ENCODE measurements at regions not wholly inside any gene's neighbourhood (a gene's known extent, or its start where the extent isn't known, plus 50 kb on each side); places are given as distances from the start of the nearest gene placed in this dataset.

GRCh38 chr2:182592691-182593393 lies 123.2 kb upstream of the DNAJC10 start:
- 73% methylated on average over 4 of the region's 4 CpGs for WGBS
- Histone ChIP-seq H3K4me3 (ENCODE audit: low read depth in 1 of 3, low read length in 3 of 3) (no peak overlapping the region), H3K9me3 (ENCODE audit: control insufficient read depth in 4 of 4, low read length in 3 of 4) (no peaks in the 10 kb centered on the region), H3K9ac (ENCODE audit: low read depth in 1 of 2, low read length in 2 of 2) (no peak overlapping the region), H3K36me3 (ENCODE audit: control insufficient read depth in 4 of 4, insufficient read depth in 3 of 4, low read depth in 1 of 4, low read length in 3 of 4) (no peaks in the 10 kb centered on the region), H3K27ac (ENCODE audit: low read depth in 1 of 2, low read length in 2 of 2) (no peak overlapping the region), H3K4me1 (ENCODE audit: control insufficient read depth in 4 of 4, insufficient read depth in 4 of 4, low read length in 3 of 4) (no peaks in the 10 kb centered on the region), H3K27me3 (ENCODE audit: control insufficient read depth in 4 of 4, insufficient read depth in 4 of 4, low read length in 3 of 4) (peaks cover 0 to 5% (median 0%) of the 10 kb centered on the region in 4 donors)
- no peak for DNase-seq (ENCODE audit: low spot score)
- TF ChIP-seq HNF4G (IDR thresholded peaks at IDR 0.05) (no peak), RAD21 (IDR thresholded peaks at IDR 0.05) (no peak), MAX (IDR thresholded peaks at IDR 0.05) (no peak), RXRA (IDR thresholded peaks at IDR 0.05) (no peak), YY1 (IDR thresholded peaks at IDR 0.05) (no peak), JUND (IDR thresholded peaks at IDR 0.05) (no peak), FOXA2 (IDR thresholded peaks at IDR 0.05) (no peak), TAF1 (conservative IDR thresholded peaks at IDR 0.05) (no peak), GABPA (IDR thresholded peaks at IDR 0.05 in 1 of 2, conservative IDR thresholded peaks at IDR 0.05 in 1 of 2) (no peak), REST (IDR thresholded peaks at IDR 0.05) (no peak), ZBTB33 (IDR thresholded peaks at IDR 0.05) (no peak), EGR1 (IDR thresholded peaks at IDR 0.05; ENCODE audit: low read depth in 2 of 2) (no peak), CTCF (IDR thresholded peaks at IDR 0.05; ENCODE audit: low read depth, low read length, missing input control) (no peak), HNF4A (conservative IDR thresholded peaks at IDR 0.05) (no peak), NR2F2 (IDR thresholded peaks at IDR 0.05) (no peak), SP1 (IDR thresholded peaks at IDR 0.05) (no peak), ATF3 (IDR thresholded peaks at IDR 0.05) (no peak), FOXA1 (IDR thresholded peaks at IDR 0.05) (no peak)
